HG02938 (cell line): ENCODE measurements at regions not wholly inside any gene's neighbourhood (a gene's known extent, or its start where the extent isn't known, plus 50 kb on each side); places are given as distances from the start of the nearest gene placed in this dataset.

Experiments used
- ATAC-seq: cut with Tn5 transposase; IDR thresholded peaks from one replicate; pipeline ENCODE4 v1.9.1; 2021; ENCODE audit warnings: mild to moderate bottlenecking, moderate library complexity; ENCODE audit not compliant: unreplicated experiment

DNA sequence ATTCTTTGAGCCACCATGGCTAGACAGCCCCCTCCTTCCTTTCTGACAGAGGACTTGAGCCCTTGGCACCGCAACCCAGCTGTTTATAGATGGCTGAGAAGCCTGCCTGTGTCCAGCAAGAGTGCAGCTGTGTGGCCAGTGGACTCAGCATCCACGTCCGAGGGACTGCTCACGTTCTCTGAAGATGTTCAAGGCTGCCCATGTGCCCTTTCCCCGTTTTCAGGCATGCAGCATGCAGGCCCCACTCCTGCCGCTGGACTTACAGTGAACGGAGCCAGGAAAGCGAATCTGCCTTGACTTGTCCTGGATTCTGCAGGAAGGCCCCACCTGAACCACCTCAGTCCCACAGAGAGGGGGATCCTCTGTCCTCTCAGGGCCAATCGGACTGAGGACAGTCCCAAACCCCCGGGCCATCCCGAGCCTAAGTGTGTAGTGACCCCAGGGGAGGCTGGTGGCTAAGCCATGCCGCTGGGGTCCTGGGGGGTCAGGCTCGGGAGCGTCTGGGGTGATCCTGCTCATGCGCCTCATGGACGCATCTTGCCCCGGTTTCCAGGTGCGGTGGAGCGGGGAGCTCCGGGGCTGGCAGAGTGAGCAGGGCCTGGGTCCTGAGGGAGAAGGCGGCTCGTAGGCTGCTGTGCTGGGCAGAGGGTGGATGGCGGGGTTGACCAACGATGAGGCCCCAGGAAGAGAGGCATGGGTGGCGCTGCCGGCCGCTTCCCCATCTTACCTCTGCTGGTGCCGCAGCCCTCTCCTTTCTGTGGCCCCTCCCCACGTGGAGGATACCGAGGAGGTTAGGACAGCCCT is 170.7 kb downstream of the CTTN start:
- ATAC-seq = no peak

DNA sequence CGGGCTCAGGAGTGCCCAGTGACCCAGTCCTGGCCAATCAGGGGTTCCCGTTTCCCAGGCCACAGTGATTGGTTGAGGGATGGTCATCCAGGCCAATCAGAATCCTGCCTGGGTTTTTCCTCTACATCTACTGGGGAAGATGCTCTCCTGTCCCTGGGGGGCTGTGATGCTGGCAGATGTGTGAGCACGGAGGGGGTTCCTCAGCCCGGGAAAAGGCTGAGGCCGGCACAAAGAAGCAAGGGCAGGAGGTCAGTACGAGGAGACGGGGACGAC is 171.2 kb downstream of the CTTN start:
- no peak for ATAC-seq

DNA sequence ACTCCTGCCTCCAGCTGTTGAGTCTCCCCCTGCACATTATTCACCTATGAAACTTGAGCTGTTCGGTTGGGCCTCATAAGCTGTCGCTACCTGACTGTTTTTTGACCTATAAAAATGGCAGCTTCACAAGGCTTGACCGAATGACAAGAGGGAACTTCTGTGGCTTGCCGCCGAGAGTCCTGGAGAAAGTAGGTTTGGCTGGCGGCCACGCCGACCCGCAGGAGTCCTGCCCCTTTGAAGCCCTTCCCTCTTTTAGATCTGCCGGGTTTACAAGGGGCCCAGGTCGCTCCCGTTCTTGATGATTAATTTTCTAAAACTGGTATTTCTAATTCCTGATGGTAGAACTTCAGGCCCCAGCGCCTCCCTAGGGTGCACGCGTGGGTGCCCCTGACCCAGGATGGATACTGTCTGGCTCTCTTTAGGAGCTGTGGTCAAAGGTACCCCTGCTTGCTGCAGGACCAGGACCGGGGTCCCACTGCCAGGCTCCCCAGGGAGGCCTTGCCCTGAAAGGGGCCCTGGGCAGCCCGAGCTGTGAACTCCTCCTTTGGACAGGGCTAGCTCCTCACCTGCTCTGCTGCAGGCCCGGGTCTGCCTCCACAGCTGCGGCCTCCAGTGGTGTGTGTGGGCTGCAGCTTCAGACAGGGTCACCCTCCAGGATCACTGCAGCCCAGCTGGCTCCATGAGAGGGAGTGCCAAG is 171.8 kb downstream of the CTTN start:
- ATAC-seq = no peak

DNA sequence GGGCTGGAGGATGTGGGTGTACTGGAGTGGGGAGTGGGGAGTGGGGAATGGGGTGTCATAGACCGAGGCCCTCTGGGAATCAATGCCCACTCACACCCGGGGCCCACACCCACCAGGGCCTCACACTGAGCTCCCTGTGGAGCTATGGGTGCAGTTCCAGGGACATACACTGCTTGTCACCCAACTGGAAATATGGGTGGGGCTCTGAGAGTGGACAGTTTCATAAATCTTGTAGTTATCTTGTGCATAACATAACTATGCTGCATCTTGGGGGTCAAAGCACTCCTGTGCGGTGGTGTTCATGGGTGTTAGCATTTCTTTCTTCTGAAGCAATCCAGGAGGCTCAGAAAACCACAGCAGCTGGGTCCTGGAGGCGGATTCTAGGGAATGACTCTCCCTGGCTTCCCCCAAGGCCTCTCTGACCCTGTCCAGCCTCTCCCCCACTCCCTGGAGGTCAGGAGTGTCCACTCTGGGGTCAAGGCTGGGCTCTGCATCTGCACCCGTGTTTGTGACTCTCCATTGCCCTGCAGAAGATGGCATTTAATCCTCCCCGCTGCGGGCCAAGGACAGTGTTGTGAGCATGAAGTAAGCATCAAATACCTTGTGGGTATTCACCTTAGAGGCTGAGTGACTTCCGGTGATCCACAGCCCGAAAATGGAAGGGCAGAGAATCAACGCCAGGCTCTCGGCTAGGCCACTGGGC is 172.5 kb downstream of the CTTN start:
- ATAC-seq = no peak

DNA sequence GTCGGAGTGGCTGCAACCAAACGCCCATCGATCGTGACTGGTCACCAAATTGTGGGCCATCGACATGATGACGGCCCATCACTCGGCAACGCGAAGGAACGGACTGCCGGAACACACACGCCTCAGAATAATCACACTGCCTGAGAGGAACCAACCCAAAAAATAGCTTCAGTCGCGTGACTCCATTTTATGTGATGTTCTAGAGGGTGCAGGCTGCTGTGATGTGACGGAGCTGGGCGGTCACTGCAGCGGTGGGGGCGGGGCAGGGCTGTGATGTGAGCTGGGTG is 174.6 kb downstream of the CTTN start:
- ATAC-seq = no peak

DNA sequence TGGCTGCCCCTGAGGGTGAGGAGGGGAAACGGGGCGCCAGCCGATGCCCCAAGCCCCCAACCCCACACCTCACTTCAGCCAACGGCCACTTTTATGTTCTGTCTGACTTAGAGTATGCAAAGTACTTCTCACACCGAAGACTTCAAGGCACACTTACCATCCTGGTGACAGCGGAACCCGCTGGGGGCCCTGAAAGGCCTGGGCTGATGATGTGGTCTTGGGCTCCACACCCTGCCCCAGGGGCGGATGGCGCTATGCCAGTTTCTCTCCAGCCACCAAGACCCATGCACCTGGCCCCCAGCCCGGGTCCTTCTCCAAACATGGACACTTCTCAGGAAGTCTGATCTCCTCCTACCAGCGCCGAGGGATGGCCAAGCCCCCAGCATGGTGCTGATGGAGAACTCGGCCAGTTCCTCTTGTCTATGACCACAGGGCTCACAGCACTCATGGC is 175.4 kb downstream of the CTTN start:
- no peak for ATAC-seq

DNA sequence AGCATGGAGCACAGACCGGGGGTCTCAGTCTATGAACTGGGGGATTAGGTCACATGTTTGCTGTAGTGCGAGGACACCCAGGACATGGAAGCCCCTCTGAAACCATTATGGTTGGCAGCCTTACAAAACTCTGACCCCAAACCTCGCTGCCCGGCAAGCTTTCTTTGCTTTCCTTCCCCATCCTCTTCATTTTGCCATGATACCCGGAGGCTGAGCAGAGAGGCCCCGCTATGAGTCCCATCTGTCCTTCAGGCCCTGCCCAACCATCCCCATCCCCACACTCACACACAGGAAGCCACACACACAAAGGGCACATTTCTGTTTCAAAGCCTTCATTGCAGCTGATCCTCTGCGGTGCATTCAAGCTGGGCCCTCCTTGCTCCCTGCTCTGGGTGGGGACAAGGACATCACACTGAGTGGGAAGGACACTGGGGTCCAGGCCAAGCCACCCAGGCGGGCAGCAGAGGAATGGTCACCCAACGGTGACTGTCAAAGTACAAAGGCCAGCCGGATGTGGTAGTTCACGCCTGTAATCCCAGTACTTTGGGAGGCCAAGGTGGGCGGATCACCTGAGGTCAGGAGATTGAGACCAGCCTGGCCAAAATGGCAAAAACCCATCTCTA is 176.5 kb downstream of the CTTN start:
- ATAC-seq = no peak

DNA sequence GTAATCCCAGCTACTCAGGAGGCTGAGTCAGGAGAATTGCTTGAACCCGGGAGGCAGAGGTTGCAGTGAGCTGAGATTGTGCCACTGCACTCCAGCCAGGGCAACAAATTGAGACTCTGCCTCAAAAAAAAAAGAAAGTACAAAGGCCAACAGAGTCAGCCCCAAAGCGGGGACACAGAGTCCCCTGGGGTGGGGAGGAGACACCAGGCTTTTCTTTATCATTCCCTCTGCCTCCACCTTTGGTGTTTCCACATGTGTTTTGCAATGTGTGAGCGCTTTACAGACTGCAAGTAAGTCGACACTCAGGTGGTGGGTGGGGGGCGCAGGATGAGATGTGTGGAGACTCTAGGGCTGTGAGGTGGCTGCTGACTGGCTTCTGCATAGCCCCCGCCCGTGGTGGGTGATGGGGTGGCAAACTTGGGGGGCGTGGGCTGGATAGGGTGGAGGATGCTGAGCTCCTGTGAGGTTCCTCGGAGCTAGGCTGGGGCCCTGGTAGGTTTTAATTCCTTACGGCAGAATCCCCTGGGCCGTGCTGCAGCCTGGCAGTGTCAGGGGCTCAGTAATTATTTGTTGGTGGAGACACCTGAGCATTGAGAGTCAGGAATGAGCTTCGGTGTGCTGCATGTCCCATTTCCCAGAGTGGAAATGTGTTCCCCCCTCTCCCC is 177.2 kb downstream of the CTTN start:
- ATAC-seq = no peak

DNA sequence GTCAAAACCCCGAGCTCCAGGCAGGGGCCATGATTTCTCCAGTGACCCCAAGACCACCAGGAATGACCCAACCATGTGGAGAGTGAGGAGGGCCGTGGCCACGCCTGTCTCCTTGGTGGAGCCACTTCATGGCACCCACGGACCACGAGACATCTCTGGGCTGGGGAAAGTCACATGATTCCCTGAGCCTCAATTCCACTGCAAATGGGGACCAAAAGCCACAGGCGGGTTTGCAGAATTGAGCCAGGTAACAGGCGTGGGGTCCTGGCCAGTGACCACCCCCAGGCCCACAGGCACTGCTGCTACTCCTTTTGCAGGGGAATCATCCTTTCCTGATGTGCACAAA is 178.9 kb downstream of the CTTN start:
- ATAC-seq = no peak

DNA sequence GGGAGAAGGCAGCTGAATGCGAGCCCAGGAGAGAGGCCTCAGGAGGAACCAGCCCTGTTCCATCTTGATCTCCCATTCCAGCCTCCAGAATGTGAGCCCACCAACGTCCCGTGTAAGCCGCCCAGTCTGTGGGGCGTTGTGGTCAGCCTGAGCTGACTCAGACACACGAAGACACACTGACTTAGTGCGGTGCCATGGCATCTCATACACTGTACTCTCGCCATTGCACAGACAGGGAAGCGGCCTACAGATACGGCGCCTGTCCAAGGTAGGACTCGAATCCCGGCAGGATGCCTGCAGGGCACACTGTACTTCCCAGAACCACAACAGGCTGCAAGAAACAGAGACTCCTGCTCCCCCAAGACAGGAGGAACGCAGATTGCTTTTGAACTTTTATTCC is 179.6 kb downstream of the CTTN start:
- no peak for ATAC-seq

DNA sequence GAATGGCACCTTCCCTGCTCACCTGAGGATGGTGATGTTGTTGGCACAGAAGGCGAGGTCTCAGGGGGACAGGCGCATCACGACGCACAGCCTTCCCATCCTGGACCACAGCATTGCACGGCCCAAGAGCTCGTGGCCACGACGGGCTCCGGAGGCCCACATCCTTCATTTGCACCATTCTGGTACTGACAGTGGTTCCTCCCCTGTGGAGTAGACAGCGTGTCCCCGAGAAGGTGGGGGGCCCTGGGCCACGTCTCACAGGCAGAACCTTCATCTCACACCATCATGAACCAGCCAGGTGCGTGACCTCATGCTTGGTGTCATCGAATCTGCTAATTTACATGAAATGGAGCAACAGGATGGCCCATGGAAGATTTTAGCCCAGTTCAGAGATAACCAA is 180.0 kb downstream of the CTTN start:
- no peak for ATAC-seq

DNA sequence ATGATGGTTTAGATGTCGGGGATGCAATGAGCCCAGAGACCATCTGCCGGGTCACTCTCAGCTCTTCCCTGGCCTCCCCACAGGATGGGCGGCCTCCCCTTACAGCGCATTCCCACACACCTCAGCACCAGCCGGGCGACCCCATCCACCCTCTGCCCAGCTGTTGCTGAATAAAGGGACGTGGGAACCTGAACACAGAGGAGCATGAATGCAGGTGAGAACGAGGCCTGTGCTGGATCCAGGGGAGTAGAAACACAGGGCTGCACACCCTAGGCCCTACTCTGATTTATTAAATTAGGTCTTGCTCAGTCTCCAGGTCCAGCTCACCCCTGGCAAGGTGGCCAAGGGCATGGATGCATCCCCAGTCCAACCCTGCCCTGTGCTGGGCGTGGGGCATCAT is 180.5 kb downstream of the CTTN start:
- no peak for ATAC-seq

DNA sequence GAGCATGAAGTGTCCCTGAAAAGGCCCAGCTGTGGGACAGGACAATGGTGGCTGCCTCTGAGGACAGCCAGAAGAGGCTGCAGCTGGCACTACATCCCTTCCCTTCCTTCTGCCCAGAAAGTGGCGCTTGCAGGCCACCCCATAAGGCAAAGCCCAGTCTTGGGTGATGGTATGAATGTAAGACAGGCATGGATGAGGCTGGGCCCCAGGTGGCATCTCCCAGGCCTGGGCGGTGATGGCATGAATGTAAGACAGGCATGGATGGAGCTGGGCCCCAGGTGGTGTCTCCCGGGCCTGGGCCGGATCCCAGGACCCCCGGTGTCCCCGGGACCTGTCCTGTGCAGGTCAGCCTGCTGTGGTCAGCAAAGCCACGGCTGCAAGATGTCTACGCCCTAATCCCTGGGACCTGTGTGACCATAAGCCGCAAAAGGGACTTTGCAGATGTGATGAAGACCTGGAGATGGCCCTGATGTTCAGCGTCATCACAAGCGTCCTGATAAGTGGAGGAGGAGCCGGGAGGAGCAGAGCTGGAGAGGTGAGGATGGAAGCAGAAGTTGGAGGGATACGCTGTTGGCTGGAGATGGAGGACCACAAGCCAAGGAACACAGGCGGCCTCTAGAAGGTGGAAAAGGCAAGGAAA is 181.1 kb downstream of the CTTN start:
- ATAC-seq = no peak

DNA sequence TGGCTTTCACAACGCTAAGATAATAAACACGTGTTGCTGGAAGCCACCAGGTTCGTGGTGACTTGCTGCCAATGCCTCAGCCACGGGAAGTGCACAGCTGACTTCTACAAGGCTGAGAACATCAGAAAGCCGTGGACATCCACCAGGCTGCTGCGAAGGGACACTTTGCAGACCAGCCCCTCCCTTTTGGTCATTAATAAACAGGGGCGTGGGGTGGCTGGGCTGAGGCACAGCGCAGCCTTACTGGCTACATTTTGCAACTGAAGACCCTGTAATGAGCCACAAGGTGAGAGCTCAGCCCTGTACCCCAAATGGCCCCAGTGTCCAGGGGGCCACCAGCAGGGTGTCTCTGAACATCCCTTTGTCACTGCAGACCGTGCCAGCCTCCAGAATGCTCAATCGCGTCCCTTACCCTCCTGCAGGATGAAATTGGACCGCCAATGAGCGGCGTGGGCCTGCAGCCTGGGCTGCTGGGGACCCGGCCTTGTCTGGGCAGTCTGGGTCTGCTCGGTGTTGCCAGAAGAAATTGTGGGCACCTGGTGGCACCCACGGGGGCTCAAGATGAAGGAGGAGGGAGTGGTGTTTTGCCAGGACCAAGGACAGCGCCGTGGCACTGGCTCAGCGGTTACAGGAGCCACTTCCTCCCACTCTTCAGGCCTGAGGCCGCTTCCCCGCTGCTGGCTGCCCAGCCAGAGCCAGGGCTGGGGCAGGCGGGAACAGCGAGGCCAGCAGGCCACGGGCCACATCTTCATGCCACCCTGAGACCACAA is 181.9 kb downstream of the CTTN start:
- no peak for ATAC-seq

DNA sequence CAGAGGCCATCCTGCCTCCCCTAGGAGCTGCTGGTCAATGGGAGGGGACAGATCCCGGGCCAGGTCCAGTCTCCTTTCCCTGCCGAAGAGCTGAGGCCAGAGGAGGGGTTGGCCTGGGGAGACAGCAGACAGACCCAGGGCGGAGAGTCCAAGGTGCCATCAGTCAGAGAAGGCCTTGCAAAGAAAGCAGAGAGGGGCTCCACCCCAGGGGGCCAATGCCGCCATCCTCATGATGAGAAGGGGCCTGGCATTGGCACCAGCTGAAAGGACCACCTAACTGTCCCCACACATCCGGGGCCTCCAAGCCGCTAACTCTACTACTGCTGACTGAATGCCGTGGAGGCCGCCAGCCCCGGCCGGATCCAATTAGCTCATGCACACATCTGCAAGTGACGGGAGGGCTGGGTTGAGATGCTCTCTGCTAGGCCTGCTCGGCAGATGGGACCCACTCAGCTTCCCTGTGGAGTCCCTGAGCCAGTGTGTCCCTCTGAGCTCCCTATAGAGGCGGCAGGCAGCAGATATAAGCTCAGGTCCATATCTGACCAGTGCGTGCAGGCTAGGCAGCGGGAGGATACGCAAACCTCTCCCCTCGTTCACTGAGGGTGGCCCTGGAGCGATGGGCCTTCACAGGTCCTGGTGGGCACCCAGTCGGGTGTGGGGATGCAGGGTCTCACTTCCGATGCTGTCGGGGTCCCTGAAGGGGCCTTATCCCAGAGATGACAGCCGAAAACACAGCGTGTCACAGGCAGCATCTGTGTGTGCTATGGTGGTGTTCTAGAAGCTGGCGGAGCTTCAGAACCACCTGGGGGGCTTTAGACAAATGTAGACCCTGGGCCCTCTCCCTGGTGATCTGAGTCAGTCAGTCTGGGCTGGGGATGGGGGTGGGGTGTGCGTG is 183.9 kb downstream of the CTTN start:
- no peak for ATAC-seq

DNA sequence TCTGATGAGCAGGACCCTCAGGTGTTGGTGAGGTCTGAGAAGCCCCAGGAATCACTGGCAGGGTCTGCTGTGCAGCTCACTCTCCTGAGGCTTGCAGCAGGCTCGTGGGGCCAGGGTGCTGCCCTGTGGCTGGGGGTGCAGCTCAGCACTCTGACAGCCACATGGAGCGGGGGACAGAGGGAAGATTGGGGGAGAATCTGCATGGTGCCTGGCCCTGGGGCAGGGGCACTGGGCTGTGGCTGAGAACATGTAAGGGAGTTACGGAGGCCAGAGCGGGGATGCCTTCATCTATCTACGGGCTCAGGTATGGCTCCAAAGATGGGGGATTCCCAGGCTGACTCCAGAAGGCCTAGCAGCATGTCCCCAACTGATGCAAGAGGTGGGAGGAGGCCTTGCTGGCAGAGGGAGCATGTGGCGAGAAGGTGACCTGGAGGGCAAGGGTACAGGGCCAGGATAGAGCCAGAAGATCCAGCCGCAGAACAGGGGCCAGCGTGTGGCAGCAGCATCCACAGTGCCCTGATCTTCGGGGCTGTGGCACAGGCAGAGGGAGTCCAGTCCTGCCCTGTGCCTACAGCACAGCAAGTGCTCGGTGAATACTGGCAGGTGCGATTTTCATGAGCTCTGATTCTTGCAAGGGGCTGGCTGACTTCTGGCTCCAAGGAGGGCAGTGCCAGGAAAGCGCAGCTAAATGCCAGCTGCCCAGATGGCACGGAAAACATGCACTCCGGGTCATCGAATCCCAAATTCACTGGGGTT is 184.7 kb downstream of the CTTN start:
- no peak for ATAC-seq

DNA sequence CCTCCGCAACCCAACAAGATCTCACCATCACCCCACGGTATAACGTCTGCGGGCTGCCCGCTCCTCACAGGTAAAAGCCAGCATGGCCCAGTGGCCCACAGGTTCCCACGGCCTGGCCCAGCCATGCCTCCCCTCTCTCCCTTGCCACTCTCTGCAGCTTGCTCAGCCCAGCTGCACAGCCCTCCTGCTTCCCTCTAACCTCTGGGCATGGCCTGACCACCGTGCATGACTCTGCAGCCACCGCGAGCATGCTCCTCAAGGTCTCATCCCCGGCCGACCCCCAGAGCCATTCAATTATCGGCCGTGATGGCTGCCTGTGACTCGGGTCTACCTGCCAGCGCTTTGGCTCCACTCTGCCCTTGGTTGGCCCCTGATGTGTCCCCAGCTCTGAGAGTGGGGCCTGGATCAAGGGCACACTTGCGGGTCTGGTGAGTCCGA is 185.5 kb downstream of the CTTN start:
- ATAC-seq = no peak

DNA sequence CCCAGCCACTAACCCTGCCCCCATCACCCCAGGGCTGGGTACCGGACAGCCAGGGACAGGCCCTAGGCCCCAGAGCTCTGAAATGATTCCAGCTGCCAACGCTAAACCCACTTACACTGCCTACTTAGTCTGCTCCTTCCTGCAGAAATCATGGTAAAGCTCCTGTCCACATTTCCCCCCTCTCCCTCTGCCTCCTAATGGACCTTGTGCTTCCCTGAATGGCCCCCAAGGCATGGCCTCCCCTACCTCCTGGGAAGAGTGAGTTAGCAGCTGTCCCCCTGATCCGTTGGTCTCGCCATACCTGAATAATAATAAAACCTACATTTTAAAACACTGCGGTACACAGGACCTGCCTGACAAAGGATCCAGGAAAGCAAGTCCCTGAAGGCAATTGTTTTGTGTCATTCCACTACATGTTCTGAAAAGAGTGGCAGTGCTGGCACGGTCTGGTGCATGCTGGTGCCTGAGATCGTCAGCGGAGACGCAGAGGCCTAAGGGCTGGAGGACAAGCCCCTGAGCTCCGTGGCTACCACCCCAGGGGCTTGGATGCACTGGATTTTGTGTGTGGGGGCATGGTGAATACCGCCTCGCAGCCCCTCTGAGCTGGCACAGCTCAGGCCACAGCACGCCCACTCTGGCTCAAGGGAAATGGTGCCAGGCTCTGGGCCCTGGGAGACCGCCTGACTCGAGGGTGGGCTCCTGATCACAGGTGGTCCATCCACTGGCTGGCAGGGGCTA is 186.3 kb downstream of the CTTN start:
- no peak for ATAC-seq
